ENCODE measurements at regions not wholly inside any gene's neighbourhood (a gene's known extent, or its start where the extent isn't known, plus 50 kb on each side); places are given as distances from the start of the nearest gene placed in this dataset.

DNA sequence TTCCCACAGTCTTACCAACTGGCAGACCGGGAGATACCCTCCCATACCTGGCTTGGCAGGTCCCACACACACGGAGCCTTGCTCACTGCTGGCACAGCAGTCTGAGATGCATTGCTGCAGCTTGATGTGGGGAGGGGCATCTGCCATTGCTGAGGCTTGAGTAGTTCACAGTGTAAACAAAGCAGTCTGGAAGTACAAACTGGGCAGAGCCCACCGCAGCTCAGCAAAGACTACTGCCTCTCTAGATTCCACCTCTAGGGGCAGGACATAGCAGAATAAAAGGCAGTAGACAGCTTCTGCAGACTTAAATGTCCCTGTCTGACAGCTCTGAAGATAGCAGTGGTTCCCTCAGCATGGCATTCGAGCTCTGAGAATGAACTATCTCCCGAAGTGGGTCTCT lies 69.6 kb upstream of the RELN start:
- DNase-seq = peak; percentile 7
- Histone ChIP-seq H3K9me3 (ENCODE audit: severe bottlenecking) (no peaks in the 10 kb centered on the region), H3K4me3 (ENCODE audit: low read depth, low read length) (no peak overlapping the region), H3K36me3 (no peaks in the 10 kb centered on the region), H3K27me3 (ENCODE audit: insufficient read depth, low read depth, severe bottlenecking) (no peaks in the 10 kb centered on the region), H3K27ac (no peak overlapping the region)
- TF ChIP-seq, protein P1, sequence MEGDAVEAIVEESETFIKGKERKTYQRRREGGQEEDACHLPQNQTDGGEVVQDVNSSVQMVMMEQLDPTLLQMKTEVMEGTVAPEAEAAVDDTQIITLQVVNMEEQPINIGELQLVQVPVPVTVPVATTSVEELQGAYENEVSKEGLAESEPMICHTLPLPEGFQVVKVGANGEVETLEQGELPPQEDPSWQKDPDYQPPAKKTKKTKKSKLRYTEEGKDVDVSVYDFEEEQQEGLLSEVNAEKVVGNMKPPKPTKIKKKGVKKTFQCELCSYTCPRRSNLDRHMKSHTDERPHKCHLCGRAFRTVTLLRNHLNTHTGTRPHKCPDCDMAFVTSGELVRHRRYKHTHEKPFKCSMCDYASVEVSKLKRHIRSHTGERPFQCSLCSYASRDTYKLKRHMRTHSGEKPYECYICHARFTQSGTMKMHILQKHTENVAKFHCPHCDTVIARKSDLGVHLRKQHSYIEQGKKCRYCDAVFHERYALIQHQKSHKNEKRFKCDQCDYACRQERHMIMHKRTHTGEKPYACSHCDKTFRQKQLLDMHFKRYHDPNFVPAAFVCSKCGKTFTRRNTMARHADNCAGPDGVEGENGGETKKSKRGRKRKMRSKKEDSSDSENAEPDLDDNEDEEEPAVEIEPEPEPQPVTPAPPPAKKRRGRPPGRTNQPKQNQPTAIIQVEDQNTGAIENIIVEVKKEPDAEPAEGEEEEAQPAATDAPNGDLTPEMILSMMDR (IDR thresholded peaks at IDR 0.05; ENCODE audit: low read depth, low read length) = peak; percentile 40; the same call in 1 of the 2 replicates

DNA sequence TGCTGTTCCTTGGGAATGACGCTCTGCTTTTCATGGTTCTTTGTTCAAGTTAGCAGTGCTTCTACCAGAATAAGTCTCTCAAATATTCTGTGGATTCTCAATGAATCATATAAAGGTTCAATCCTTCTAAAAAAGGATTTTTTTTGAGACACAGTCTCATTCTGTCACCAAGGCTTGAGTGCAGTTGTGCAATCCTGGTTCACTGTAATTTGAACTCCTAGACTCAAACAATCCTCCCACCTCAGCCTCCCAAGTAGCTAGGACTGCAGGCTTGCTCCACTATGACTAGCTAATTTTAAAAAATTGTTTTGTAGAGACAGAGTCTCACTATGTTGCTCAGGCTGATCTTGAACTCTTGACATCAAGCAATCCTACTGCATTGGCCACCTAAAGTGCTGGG lies 64.9 kb upstream of the RELN start:
- TF ChIP-seq, protein P1 (IDR thresholded peaks at IDR 0.05; ENCODE audit: low read depth, low read length) = no peak
- H3K27ac ChIP-seq = no peak overlapping the region
- DNase-seq = no peak
- H3K36me3 ChIP-seq = no peaks in the 10 kb centered on the region
- no peaks in the 10 kb centered on the region for H3K9me3 ChIP-seq (ENCODE audit: severe bottlenecking)
- H3K27me3 ChIP-seq (ENCODE audit: insufficient read depth, low read depth, severe bottlenecking) = no peaks in the 10 kb centered on the region
- H3K4me3 ChIP-seq (ENCODE audit: low read depth, low read length) = no peak overlapping the region

DNA sequence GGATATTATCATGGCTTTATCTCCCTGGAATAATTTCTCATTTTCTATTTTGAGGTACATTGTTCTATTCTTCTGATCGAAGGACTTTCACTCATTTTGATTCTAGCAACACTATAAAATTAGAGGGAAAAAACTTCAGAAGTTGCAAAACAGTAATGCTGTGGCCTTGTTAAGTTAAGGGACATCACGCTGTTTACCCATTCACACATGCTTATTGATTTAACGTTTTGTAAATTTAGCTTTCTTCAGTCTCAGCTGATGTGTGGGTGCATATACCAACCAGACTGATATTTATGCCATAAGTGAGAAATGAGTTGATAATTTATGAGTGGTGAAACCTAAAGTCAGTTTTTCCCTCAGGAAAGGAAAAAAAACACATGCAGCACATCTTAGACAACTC lies 63.5 kb upstream of the RELN start:
- Histone ChIP-seq H3K36me3 (no peaks in the 10 kb centered on the region), H3K27me3 (ENCODE audit: insufficient read depth, low read depth, severe bottlenecking) (no peaks in the 10 kb centered on the region), H3K27ac (no peak overlapping the region), H3K4me3 (ENCODE audit: low read depth, low read length) (no peak overlapping the region), H3K9me3 (ENCODE audit: severe bottlenecking) (no peaks in the 10 kb centered on the region)
- TF ChIP-seq, protein P1 (IDR thresholded peaks at IDR 0.05; ENCODE audit: low read depth, low read length) = no peak
- no peak for DNase-seq

GRCh38 chr7:104048055-104048454 lies 58.6 kb upstream of the RELN start:
- TF ChIP-seq, protein P1 (IDR thresholded peaks at IDR 0.05; ENCODE audit: low read depth, low read length) = no peak
- H3K9me3 ChIP-seq (ENCODE audit: severe bottlenecking) = no peaks in the 10 kb centered on the region
- H3K27me3 ChIP-seq (ENCODE audit: insufficient read depth, low read depth, severe bottlenecking) = no peaks in the 10 kb centered on the region
- H3K36me3 ChIP-seq = no peaks in the 10 kb centered on the region
- H3K27ac ChIP-seq = no peak overlapping the region
- no peak for DNase-seq
- H3K4me3 ChIP-seq (ENCODE audit: low read depth, low read length) = no peak overlapping the region

DNA sequence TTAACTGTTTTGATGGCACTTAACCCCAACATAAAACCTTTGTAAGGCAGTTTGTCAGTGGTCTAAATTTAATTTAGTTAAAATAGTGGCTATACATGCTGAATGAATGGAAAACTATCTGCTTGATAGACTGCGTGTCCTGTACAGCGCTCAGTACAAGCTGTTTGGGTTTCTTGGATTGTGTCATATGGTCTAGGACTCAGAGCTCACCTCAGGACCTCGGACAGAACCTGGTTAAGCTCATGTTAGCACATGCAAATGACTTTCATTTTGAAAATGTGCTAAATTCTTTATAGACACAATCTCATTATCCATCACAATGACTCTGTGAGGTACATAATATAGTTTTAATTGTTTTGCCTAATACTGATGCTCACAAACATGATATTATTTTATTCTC lies 55.7 kb upstream of the RELN start:
- no peak for DNase-seq

DNA sequence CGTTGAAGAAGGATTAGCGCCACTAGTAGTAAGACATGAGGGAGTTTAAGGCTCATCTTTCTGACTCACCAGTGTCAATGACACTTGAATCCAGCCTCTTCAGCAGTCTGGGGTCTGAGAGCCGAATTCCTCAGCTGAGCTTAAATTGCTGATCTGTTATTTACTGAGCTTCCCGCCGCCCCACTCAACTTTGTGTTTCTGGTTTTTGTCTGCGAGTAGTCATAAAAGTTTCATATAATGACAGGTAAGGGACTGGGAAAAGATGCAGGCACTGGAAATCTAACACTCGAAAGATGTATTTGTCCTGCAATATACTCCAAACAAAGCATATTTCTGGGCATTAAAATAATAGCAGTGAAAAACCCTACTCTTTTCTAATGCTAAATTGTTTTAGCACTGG lies 51.2 kb upstream of the RELN start:
- no peaks in the 10 kb centered on the region for H3K27me3 ChIP-seq (ENCODE audit: insufficient read depth, low read depth, severe bottlenecking)

More for the DNA sequence above, 55.7 kb upstream of the RELN start:
- H3K27ac ChIP-seq = no peak overlapping the region
- no peaks in the 10 kb centered on the region for H3K9me3 ChIP-seq (ENCODE audit: severe bottlenecking)
- no peak overlapping the region for H3K4me3 ChIP-seq (ENCODE audit: low read depth, low read length)
- TF ChIP-seq, protein P1 (IDR thresholded peaks at IDR 0.05; ENCODE audit: low read depth, low read length) = no peak
- no peaks in the 10 kb centered on the region for H3K36me3 ChIP-seq
- no peaks in the 10 kb centered on the region for H3K27me3 ChIP-seq (ENCODE audit: insufficient read depth, low read depth, severe bottlenecking)

More for the DNA sequence above, 51.2 kb upstream of the RELN start:
- Histone ChIP-seq H3K36me3 (no peaks in the 10 kb centered on the region), H3K4me3 (ENCODE audit: low read depth, low read length) (no peak overlapping the region), H3K27ac (no peak overlapping the region), H3K9me3 (ENCODE audit: severe bottlenecking) (no peaks in the 10 kb centered on the region)
- TF ChIP-seq, protein P1 (IDR thresholded peaks at IDR 0.05; ENCODE audit: low read depth, low read length) = no peak
- DNase-seq = no peak
